Transverse colon (tissue), 4 donors: ENCODE measurements at regions not wholly inside any gene's neighbourhood (a gene's known extent, or its start where the extent isn't known, plus 50 kb on each side); places are given as distances from the start of the nearest gene placed in this dataset.

Experiments
- EP300 ChIP-seq: sonication (generic); formaldehyde crosslinking; IDR thresholded peaks from one replicate; pipeline ENCODE4 v1.6.1; 2017; ENCODE audit warnings: antibody characterized with exemption, low read depth
- POLR2A ChIP-seq: fragments of 450-650 bp; IDR thresholded peaks from one replicate; pipeline ENCODE4 v1.6.1; 2016; ENCODE audit warnings: antibody characterized with exemption, mild to moderate bottlenecking, moderate library complexity
- POLR2AphosphoS5 ChIP-seq, 3 donors: sonication (generic); formaldehyde crosslinking; IDR thresholded peaks; one replicate each; pipeline ENCODE4 v1.6.1; 2016; ENCODE audit warnings: antibody characterized with exemption in 3 of 3
- TF ChIP-seq, protein P1 (sequence below), 5 experiments: fragments of 200-600 bp in 3 of 5; fragments of 450-650 bp in 2 of 5; sonication (generic) in 3 of 5; IDR thresholded peaks; 1 replicate in 2 of 5; 2 replicates in 3 of 5; pipeline ENCODE4 v1.5.1; 2016 to 2017; ENCODE audit warnings: antibody characterized with exemption in 5 of 5, inconsistent platforms in 3 of 5, mild to moderate bottlenecking in 2 of 5, moderate library complexity in 1 of 5

DNA sequence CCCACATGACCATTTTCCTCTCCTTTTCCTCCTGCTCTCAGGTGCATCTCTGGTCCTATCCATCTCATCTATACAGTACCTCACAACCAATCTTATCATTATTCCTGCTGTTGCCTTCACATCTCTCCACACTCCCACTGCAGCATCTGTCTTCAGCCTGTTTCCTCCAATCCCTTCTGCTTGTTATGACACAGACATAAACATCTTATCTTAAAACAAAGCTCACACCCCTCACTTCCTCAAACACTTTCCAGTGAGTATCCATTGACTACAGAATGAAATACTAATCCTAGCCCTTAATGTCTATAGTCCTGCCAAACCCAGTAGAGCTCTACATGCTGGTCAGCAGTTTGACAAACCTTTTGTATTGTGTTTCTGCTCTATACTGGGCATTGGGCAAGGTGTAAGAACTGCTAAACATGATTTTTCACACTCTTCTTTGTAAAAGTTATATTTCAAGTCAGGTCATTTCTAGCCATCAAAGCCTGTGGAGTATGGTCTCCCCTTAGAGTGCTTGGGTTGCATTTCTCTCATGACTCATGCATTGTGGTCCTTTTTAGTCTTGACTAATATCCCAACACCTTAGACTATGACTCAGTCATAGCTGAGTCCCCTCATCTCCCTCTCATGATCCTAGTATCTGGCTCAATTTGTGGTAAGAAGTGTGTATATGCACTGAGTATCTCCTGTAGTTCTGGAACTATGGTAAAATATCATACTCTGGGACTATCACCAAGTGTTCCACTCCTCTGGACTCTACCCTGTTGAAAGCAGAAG, 187.0 kb downstream of the CYRIA start:
- TF ChIP-seq, protein P1, sequence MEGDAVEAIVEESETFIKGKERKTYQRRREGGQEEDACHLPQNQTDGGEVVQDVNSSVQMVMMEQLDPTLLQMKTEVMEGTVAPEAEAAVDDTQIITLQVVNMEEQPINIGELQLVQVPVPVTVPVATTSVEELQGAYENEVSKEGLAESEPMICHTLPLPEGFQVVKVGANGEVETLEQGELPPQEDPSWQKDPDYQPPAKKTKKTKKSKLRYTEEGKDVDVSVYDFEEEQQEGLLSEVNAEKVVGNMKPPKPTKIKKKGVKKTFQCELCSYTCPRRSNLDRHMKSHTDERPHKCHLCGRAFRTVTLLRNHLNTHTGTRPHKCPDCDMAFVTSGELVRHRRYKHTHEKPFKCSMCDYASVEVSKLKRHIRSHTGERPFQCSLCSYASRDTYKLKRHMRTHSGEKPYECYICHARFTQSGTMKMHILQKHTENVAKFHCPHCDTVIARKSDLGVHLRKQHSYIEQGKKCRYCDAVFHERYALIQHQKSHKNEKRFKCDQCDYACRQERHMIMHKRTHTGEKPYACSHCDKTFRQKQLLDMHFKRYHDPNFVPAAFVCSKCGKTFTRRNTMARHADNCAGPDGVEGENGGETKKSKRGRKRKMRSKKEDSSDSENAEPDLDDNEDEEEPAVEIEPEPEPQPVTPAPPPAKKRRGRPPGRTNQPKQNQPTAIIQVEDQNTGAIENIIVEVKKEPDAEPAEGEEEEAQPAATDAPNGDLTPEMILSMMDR (IDR thresholded peaks at IDR 0.05): no peak
- TF ChIP-seq POLR2A (no peak), EP300 (no peak), POLR2AphosphoS5 (IDR thresholded peaks at IDR 0.05) (no peak)
